ENCODE measurements at regions not wholly inside any gene's neighbourhood (a gene's known extent, or its start where the extent isn't known, plus 50 kb on each side); places are given as distances from the start of the nearest gene placed in this dataset.

GRCh38 chr6:93954584-93954983, 535.2 kb upstream of the EPHA7 start (continued):
- TF ChIP-seq ONECUT2 (CRISPR knock-in tag; IDR thresholded peaks at IDR 0.05), result no peak

GRCh38 chr6:93943661-93944060, 524.3 kb upstream of the EPHA7 start:
- no peaks in the 10 kb centered on the region for H3K4me1 ChIP-seq (ENCODE audit: insufficient read depth, low read length)
- DNase-seq (ENCODE audit: low spot score), result no peak
- TF ChIP-seq ZNF710 (CRISPR knock-in tag; IDR thresholded peaks at IDR 0.05; ENCODE audit: borderline replicate concordance) (no peak), CENPX (CRISPR knock-in tag; IDR thresholded peaks at IDR 0.05) (no peak), ZNF446 (CRISPR knock-in tag; IDR thresholded peaks at IDR 0.05) (no peak), GZF1 (CRISPR knock-in tag; IDR thresholded peaks at IDR 0.05) (no peak), NFE2L1 (CRISPR knock-in tag; IDR thresholded peaks at IDR 0.05; ENCODE audit: borderline replicate concordance) (no peak), HES4 (CRISPR knock-in tag; IDR thresholded peaks at IDR 0.05; ENCODE audit: borderline replicate concordance) (no peak)
- intact Hi-C loops (cut with micrococcal nuclease; ENCODE audit: unreplicated experiment), result no loop called here
- no peak overlapping the region for H2AFZ ChIP-seq (ENCODE audit: low read length)
- no peaks in the 10 kb centered on the region for H3K36me3 ChIP-seq (replicated peaks in 1 of 2; ENCODE audit: control insufficient read depth in 1 of 2, insufficient read depth in 2 of 2, low read length in 2 of 2)
- no peak for ATAC-seq
- BruUV-seq (replicated peaks), result no TSS peak
- H3K9ac ChIP-seq (ENCODE audit: insufficient read depth, low read depth, low read length), result no peak overlapping the region
- H3K27me3 ChIP-seq (ENCODE audit: control insufficient read depth in 1 of 2, insufficient read depth in 2 of 2, low read length in 2 of 2), result no peaks in the 10 kb centered on the region
- H3K27ac ChIP-seq (ENCODE audit: extremely low read length, insufficient read depth, low read length), result no peak overlapping the region
- no peak for FAIRE-seq
- ChIA-PET CTCF (ENCODE audit: low intra/inter-chr PET ratio, low total read pairs) (no interaction called here), POLR2A (no interaction called here)
- H3K4me2 ChIP-seq (ENCODE audit: low read depth, low read length), result no peak overlapping the region
- no peaks in the 10 kb centered on the region for H4K20me1 ChIP-seq (ENCODE audit: insufficient read depth, low read length)
- no peaks in the 10 kb centered on the region for H3K79me2 ChIP-seq (ENCODE audit: insufficient read depth, low read length)
- no peak overlapping the region for H3K4me3 ChIP-seq (replicated peaks in 1 of 3; ENCODE audit: insufficient read depth in 1 of 3, low read depth in 2 of 3, low read length in 3 of 3)
- H3K9me3 ChIP-seq (ENCODE audit: low read length), result no peaks in the 10 kb centered on the region
- in situ Hi-C loops (cut with HindIII; ENCODE audit: extremely low pct_ligation_motif_present, low pct_unique_long_range_greater_than_20kb), result no loop called here

All from HepG2 (cell line).